WERI-Rb-1 (cell line): ENCODE measurements at regions not wholly inside any gene's neighbourhood (a gene's known extent, or its start where the extent isn't known, plus 50 kb on each side); places are given as distances from the start of the nearest gene placed in this dataset.

ENCODE experiments used
- DNase-seq: peaks from one replicate; pipeline ENCODE4 v3.0.0-alpha.2; 2020
- H3K27ac ChIP-seq: fragments of 250-450 bp; sonication (Bioruptor Pico); 2 replicates; pipeline ENCODE4 v1.5.1; 2020; ENCODE audit warnings: mild to moderate bottlenecking, moderate library complexity
- H3K27me3 ChIP-seq: fragments of 250-450 bp; sonication (Bioruptor Pico); 2 replicates; pipeline ENCODE4 v1.5.1; 2021; ENCODE audit warnings: mild to moderate bottlenecking, low read depth, moderate library complexity; ENCODE audit not compliant: insufficient read depth, severe bottlenecking
- H3K36me3 ChIP-seq: fragments of 250-450 bp; sonication (Bioruptor Pico); 2 replicates; pipeline ENCODE4 v1.5.1; 2020; ENCODE audit warnings: mild to moderate bottlenecking, moderate library complexity
- H3K4me3 ChIP-seq: 2 replicates; pipeline ENCODE4 v1.5.1; 2011; ENCODE audit warnings: low read depth, mild to moderate bottlenecking, control low read depth, low read length
- H3K9me3 ChIP-seq: fragments of 250-450 bp; sonication (Bioruptor Pico); 2 replicates; pipeline ENCODE4 v1.5.1; 2021; ENCODE audit warnings: mild to moderate bottlenecking, moderate library complexity; ENCODE audit not compliant: severe bottlenecking
- TF ChIP-seq, protein P1 (sequence below): IDR thresholded peaks from 2 replicates; pipeline ENCODE4 v1.5.1; 2011; ENCODE audit warnings: low read depth, mild to moderate bottlenecking, control low read depth, inconsistent platforms, low read length

DNA sequence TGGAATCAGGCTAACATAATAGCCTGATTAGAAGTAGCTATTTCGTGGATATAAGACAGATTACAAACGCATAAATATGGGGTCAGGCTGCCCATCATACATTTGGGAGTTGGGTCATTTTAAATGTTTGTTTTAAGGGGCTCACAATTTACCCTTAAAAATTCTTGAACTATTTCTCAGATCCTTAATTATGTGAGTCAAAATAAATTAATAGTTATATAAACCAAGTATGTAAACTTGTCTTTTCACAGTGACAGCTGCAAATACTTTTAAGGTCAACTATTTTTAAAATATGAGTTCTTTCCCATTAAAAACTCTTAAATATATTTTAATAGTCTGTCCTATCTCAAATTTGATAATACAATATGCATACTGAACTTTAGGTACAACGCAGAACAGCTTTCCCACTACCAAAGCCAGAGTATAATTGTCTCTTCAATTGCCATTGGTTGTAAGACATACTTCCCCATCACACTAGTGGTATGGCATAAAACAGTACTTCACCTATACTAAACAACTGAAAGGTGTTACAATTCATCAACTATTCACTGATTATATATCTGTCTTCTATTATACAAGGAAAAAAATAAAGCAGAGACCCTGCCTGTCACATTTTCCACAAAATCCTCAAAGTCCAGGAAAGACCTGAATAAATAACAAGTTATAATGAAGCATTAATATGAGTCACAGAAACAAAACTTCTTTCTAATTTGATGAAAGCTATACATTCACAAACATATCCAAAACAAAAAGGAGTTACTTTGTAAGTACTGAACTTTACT lies 80.8 kb upstream of the COL21A1 start:
- no peak overlapping the region for H3K27ac ChIP-seq
- H3K4me3 ChIP-seq: no peak overlapping the region
- no peaks in the 10 kb centered on the region for H3K9me3 ChIP-seq

DNA sequence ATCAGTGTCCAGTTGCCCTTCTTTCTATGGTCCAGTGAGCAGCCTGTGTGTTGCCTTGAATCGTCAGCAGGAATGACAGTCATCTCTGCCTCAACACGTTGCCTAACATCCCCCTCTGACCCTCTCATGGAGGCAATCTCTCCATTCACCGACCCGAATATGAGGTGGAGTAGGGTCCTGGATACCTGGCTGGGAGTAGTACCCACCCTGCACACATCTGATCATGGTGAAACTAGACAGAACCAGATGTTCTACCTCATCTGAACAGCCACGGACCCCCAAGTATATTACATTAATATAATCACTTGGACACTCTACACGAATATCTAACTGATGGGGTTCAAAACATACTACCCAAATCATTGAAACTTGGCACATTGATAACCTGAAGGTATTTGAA lies 77.0 kb upstream of the COL21A1 start:
- no peak for DNase-seq
- Histone ChIP-seq H3K9me3 (no peaks in the 10 kb centered on the region), H3K36me3 (no peaks in the 10 kb centered on the region), H3K27ac (no peak overlapping the region), H3K27me3 (no peaks in the 10 kb centered on the region), H3K4me3 (no peak overlapping the region)
- TF ChIP-seq, protein P1, sequence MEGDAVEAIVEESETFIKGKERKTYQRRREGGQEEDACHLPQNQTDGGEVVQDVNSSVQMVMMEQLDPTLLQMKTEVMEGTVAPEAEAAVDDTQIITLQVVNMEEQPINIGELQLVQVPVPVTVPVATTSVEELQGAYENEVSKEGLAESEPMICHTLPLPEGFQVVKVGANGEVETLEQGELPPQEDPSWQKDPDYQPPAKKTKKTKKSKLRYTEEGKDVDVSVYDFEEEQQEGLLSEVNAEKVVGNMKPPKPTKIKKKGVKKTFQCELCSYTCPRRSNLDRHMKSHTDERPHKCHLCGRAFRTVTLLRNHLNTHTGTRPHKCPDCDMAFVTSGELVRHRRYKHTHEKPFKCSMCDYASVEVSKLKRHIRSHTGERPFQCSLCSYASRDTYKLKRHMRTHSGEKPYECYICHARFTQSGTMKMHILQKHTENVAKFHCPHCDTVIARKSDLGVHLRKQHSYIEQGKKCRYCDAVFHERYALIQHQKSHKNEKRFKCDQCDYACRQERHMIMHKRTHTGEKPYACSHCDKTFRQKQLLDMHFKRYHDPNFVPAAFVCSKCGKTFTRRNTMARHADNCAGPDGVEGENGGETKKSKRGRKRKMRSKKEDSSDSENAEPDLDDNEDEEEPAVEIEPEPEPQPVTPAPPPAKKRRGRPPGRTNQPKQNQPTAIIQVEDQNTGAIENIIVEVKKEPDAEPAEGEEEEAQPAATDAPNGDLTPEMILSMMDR: no peak

More for the DNA sequence above, 80.8 kb upstream of the COL21A1 start:
- Histone ChIP-seq H3K36me3 (no peaks in the 10 kb centered on the region), H3K27me3 (no peaks in the 10 kb centered on the region)
- TF ChIP-seq, protein P1: no peak
- DNase-seq: no peak

DNA sequence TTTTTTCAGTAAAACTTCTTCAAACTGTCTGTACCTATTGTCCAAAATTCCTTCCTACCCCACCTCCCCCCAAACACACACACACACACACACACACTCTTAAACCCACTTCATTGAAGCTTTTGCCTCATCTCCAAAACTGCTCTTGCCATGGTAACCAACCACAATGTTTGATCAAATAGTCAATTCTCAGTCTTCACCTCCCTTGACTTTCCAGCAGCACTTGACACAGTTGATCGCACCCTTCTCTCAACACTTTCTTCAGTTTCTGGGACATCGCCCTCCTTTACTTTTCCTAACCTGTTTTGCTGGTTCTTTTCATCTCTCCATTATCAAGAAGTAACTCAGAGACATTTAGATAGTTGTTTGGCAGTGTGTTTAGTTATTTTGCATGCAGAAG lies 71.5 kb upstream of the COL21A1 start:
- H3K4me3 ChIP-seq: no peak overlapping the region
- no peaks in the 10 kb centered on the region for H3K27me3 ChIP-seq
- no peaks in the 10 kb centered on the region for H3K9me3 ChIP-seq
- H3K27ac ChIP-seq: no peak overlapping the region
- no peak for DNase-seq
- TF ChIP-seq, protein P1: no peak
- H3K36me3 ChIP-seq: no peaks in the 10 kb centered on the region

DNA sequence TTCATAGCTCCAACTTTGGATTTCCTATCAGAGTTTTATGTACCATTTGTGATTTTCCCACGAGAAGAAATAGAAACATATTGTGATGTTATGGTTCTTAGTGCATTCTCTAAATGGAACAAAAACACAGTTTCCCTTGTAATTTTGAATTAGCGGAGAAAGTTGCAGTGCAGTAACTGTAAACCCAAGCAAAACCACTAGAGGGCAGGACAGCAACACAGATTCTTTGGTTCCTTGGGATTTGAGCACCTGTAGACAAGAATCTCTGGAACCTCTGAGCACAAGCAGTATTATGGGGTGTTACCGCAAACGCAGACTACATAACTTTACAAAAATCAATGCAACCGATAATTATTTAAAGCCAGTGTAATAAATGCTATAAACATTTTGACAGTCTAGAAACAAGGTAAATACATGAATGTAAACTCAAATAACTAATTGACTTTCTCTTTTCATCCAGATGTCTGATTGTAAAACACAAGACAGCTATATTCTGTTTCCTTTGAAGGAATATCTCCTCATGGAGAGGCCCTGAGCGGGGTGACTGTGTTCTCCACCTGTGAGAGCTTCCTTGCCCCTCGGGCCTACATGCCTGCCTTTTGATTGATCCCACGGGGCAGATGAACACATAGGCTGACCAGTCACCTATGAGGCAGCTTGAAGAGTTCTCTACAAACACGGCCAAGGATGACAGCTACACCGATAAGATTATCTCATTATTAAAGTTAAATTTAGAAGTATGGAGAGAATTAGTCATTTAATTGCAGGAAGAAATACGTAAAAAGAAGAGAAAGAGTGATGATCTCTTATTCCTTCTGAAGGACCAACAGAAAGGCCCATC lies 67.5 kb upstream of the COL21A1 start:
- DNase-seq: peak; percentile 60
- no peaks in the 10 kb centered on the region for H3K36me3 ChIP-seq
- H3K4me3 ChIP-seq: no peak overlapping the region
- no peaks in the 10 kb centered on the region for H3K27me3 ChIP-seq
- H3K27ac ChIP-seq: no peak overlapping the region
- TF ChIP-seq, protein P1: peak; percentile 87
- H3K9me3 ChIP-seq: no peaks in the 10 kb centered on the region

DNA sequence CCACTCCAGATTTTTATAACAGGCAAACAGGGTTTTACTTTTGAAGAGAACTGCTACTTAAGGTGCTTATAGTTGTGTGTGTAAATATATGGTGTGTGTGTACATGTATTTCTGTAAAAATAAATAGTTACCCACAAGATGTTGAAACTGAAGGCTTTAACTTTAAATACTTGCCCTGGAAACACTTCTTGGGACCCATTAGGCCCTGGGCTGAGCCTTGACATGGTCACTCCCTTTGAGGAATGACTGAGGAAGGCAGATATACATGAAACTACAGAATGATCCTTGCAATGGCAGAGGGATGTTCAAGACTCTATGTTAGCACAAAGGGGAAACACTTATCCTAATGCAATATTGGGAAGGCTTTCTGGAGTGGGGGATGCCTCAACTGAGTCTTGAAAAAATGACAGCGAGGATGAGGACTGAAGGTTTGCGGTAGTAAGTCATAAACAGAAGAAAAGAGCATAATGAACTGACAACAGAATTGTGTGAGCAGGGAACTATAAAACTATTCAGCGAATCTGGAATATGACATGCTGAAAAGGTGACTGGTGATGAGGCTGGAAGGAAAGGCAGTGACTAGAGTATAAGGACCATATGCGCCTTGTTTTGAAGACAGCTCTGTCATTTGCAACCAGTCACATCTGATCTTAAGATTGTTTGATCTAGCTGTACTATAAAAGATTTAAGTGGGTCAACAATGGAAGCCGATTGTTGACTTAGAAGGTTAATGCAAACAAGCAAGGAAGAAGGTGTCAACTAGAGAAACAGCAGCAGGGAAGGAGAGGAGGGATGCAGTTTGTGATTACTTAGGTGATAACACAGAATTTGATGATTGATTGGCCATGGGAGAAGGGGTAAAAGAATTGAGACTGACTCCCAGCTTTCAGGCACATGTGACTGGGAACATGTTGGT lies 64.4 kb upstream of the COL21A1 start:
- DNase-seq: no peak
- TF ChIP-seq, protein P1: no peak
- Histone ChIP-seq H3K9me3 (peaks cover 7% of the 10 kb centered on the region), H3K4me3 (no peak overlapping the region), H3K36me3 (no peaks in the 10 kb centered on the region), H3K27me3 (peaks cover 4% of the 10 kb centered on the region), H3K27ac (no peak overlapping the region)
